ENCODE measurements at regions not wholly inside any gene's neighbourhood (a gene's known extent, or its start where the extent isn't known, plus 50 kb on each side); places are given as distances from the start of the nearest gene placed in this dataset.

GRCh38 chr3:1534252-1534651 lies 441.4 kb downstream of the CNTN6 start:
- no peak for ATAC-seq (ENCODE audit: poor library complexity)
- intact Hi-C loops (cut with DNase I) = no loop called here
- no peak for DNase-seq

GRCh38 chr3:1535361-1535760 lies 442.5 kb downstream of the CNTN6 start:
- no peak for ATAC-seq (ENCODE audit: poor library complexity)
- intact Hi-C loops (cut with DNase I) = no loop called here

GRCh38 chr3:1540686-1541085 lies 447.9 kb downstream of the CNTN6 start:
- ATAC-seq (ENCODE audit: poor library complexity) = no peak
- intact Hi-C loops (cut with DNase I) = no loop called here
- DNase-seq = no peak

More at GRCh38 chr3:1535361-1535760, 442.5 kb downstream of the CNTN6 start:
- DNase-seq = no peak

GRCh38 chr3:1551741-1552140 lies 458.9 kb downstream of the CNTN6 start:
- no peak for DNase-seq
- ATAC-seq (ENCODE audit: poor library complexity) = no peak
- intact Hi-C loops (cut with DNase I) = no loop called here

- intact Hi-C loops (cut with DNase I) = no loop called here
- DNase-seq (no peak), ATAC-seq (ENCODE audit: poor library complexity) (no peak)
Measured at GRCh38 chr3:1552831-1553230, 460.0 kb downstream of the CNTN6 start.

- intact Hi-C loops (cut with DNase I) = no loop called here
- ATAC-seq (ENCODE audit: poor library complexity) (no peak), DNase-seq (no peak)
Measured at GRCh38 chr3:1561427-1561826, 468.6 kb downstream of the CNTN6 start.

GRCh38 chr3:1571736-1572135 lies 478.9 kb downstream of the CNTN6 start:
- intact Hi-C loops (cut with DNase I) = no loop called here
- no peak for ATAC-seq (ENCODE audit: poor library complexity)
- no peak for DNase-seq

GRCh38 chr3:1576047-1576446 lies 483.2 kb downstream of the CNTN6 start:
- intact Hi-C loops (cut with DNase I) = no loop called here
- no peak for DNase-seq
- no peak for ATAC-seq (ENCODE audit: poor library complexity)

- intact Hi-C loops (cut with DNase I) = no loop called here
- DNase-seq (no peak), ATAC-seq (ENCODE audit: poor library complexity) (peak; percentile 60)
Measured at GRCh38 chr3:1578124-1578806, 485.4 kb downstream of the CNTN6 start.

- DNase-seq (no peak), ATAC-seq (ENCODE audit: poor library complexity) (no peak)
- intact Hi-C loops (cut with DNase I) = no loop called here
Measured at GRCh38 chr3:1583044-1583443, 490.2 kb downstream of the CNTN6 start.

- no peak for ATAC-seq (ENCODE audit: poor library complexity)
- no peak for DNase-seq
- intact Hi-C loops (cut with DNase I) = no loop called here
Measured at GRCh38 chr3:1587426-1587825, 494.6 kb downstream of the CNTN6 start.

GRCh38 chr3:1591327-1592028 lies 498.7 kb downstream of the CNTN6 start:
- ATAC-seq (ENCODE audit: poor library complexity) = no peak
- intact Hi-C loops (cut with DNase I) = no loop called here
- DNase-seq = no peak

GRCh38 chr3:1594940-1595339 lies 502.1 kb downstream of the CNTN6 start:
- no peak for DNase-seq
- ATAC-seq (ENCODE audit: poor library complexity) = no peak
- intact Hi-C loops (cut with DNase I) = no loop called here

GRCh38 chr3:1600206-1600605 lies 498.5 kb upstream of the CNTN4 start:
- intact Hi-C loops (cut with DNase I) = no loop called here
- ATAC-seq (ENCODE audit: poor library complexity) (no peak), DNase-seq (no peak)

GRCh38 chr3:1600700-1601418 lies 497.8 kb upstream of the CNTN4 start:
- peak; percentile 33 for DNase-seq
- intact Hi-C loops (cut with DNase I) = no loop called here
- ATAC-seq (ENCODE audit: poor library complexity) = no peak

- intact Hi-C loops (cut with DNase I) = no loop called here
- no peak for ATAC-seq (ENCODE audit: poor library complexity)
- no peak for DNase-seq
Measured at GRCh38 chr3:1609416-1609815, 489.2 kb upstream of the CNTN4 start.

GRCh38 chr3:1611824-1612223 lies 486.8 kb upstream of the CNTN4 start:
- intact Hi-C loops (cut with DNase I) = no loop called here
- ATAC-seq (ENCODE audit: poor library complexity) = no peak
- DNase-seq = no peak

GRCh38 chr3:1613962-1614361 lies 484.7 kb upstream of the CNTN4 start:
- intact Hi-C loops (cut with DNase I) = no loop called here
- ATAC-seq (ENCODE audit: poor library complexity) (no peak), DNase-seq (no peak)

- ATAC-seq (ENCODE audit: poor library complexity) (no peak), DNase-seq (no peak)
- intact Hi-C loops (cut with DNase I) = no loop called here
Measured at GRCh38 chr3:1616744-1617143, 481.9 kb upstream of the CNTN4 start.

- ATAC-seq (ENCODE audit: poor library complexity) = no peak
- DNase-seq = no peak
- intact Hi-C loops (cut with DNase I) = no loop called here
Measured at GRCh38 chr3:1623896-1624295, 474.8 kb upstream of the CNTN4 start.
